GM23338 (cell line): ENCODE measurements at regions not wholly inside any gene's neighbourhood (a gene's known extent, or its start where the extent isn't known, plus 50 kb on each side); places are given as distances from the start of the nearest gene placed in this dataset.

ENCODE experiments used
- CREB1 ChIP-seq: fragments of 250-450 bp; sonication (Bioruptor Pico); IDR thresholded peaks from 2 replicates; pipeline ENCODE4 v1.5.0; 2020; ENCODE audit warnings: low read depth, mild to moderate bottlenecking, moderate library complexity
- CTCF ChIP-seq, 2 experiments: fragments of 200-600 bp in 1 of 2; sonication (generic) in 1 of 2; conservative IDR thresholded peaks; 2 replicates each; pipeline versions ENCODE4 v1.5.1 to v1.6.1; 2016 to 2017; ENCODE audit warnings: antibody characterized with exemption in 2 of 2, low read depth in 2 of 2, mild to moderate bottlenecking in 2 of 2, moderate library complexity in 1 of 2
- EZH2 ChIP-seq: fragments of 200-600 bp; sonication (generic); IDR thresholded peaks from one replicate; pipeline ENCODE4 v1.8.0; 2017; ENCODE audit warnings: antibody characterized with exemption, mild to moderate bottlenecking, low read depth; ENCODE audit not compliant: unreplicated experiment
- EZH2phosphoT487 ChIP-seq: fragments of 200-600 bp; sonication (generic); IDR thresholded peaks from one replicate; pipeline ENCODE4 v1.8.1; 2018; ENCODE audit warnings: antibody characterized with exemption; ENCODE audit not compliant: unreplicated experiment
- POLR2AphosphoS5 ChIP-seq: IDR thresholded peaks from 2 replicates; pipeline ENCODE4 v1.6.1; 2016; ENCODE audit warnings: antibody characterized with exemption, low read depth
- REST ChIP-seq: IDR thresholded peaks from one replicate; pipeline ENCODE4 v1.6.1; 2018; ENCODE audit warnings: antibody characterized with exemption; ENCODE audit not compliant: unreplicated experiment

- no peak for TF ChIP-seq CTCF (conservative IDR thresholded peaks at IDR 0.05; ENCODE audit: low read depth in 2 of 2)
- TF ChIP-seq POLR2AphosphoS5, result no peak
- no peak for TF ChIP-seq REST
- no peak for TF ChIP-seq EZH2
- TF ChIP-seq EZH2phosphoT487, result no peak
- TF ChIP-seq CREB1, result no peak
Measured at GRCh38 chr4:85399270-85399669, 75.7 kb upstream of the ARHGAP24 start.
